Mucosa of gallbladder (tissue), 1 donor: ENCODE measurements at regions not wholly inside any gene's neighbourhood (a gene's known extent, or its start where the extent isn't known, plus 50 kb on each side); places are given as distances from the start of the nearest gene placed in this dataset.
"Not testable (repeated sequence)": the region's sequence is repeated elsewhere in the genome, so short reads cannot be mapped to it uniquely, and the experiment has no call there.

Experiments used
- DNase-seq: peaks from one replicate; pipeline ENCODE4 v3.0.0-alpha.2; 2020; ENCODE audit warnings: low spot score
- donor health status: DM: no; HTN: no; CAD: no.

DNA sequence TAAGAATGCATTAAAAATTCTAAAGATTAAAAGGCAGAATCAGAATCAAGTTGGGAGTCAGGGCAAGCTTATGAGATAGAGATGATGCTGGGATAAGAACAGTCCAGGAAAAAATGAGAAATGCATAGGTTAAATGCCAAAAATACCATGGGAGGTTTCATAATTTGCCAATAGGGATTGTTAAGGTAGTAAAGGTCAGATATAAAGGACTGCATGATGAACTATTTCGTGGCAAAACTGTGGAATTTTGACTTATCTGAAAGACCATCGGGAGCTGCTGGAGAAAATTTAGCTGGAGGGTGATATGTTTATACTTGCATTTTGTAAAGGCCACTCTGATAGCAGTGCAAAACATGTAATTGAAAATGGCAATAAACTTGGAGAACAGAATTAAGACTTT is 1872.8 kb upstream of the ACO1 start:
- DNase-seq = no peak

DNA sequence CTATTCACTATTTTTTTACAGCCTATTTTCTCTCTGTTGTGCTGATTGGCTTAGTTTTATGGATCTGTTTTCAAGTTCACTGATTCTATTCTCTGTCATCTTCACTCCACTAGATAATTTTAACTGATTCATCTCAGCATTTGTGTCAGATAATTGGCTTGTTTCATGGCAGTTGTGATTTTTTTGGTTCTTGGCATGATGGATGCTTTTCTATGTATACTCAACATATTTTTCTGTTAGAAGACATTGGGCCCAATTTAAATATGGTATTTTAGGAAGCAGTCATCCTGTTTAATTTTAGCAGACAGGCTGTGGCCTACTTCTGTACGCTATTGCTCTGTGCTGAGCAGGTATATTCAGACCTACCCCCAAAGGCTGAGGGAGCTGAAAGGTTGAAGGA is 1865.3 kb upstream of the ACO1 start:
- DNase-seq = no peak

DNA sequence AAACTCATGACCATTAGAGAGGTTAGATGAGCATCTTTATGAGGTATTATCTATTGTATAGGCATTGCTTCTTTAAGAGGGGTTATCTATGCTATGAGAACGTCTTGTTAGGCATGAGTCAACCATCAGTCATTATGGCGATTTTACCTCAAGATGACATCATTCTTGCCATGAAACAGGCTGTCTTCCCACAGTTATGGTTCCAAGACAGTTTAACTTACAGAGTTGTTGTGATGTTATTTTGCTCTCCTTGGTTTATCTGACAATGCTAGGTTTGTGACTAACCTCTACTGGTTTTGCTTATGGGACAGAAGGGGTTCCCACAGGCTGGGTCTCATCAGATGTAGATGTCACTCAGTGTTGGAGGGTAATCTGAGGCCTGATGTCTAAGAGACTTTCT is 1864.7 kb upstream of the ACO1 start:
- no peak for DNase-seq

DNA sequence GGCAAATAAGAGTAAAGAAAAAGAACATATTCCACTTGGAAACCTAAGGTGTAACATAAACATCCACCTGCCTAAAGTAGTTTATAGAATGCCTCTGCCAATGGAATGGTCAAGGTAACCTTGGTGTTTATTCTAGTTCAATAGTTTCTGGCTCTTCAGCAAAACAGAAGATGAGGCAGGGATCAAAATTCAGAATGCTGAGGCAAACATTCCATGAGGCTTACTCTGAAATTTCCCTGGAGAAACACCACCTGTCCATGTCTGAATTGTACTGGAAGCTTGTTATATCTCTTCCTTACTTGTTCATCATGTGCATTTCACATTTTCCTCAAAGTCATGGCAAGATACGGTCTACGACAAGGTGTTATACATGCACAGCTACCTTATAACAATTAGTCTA is 1862.4 kb upstream of the ACO1 start:
- DNase-seq = no peak

DNA sequence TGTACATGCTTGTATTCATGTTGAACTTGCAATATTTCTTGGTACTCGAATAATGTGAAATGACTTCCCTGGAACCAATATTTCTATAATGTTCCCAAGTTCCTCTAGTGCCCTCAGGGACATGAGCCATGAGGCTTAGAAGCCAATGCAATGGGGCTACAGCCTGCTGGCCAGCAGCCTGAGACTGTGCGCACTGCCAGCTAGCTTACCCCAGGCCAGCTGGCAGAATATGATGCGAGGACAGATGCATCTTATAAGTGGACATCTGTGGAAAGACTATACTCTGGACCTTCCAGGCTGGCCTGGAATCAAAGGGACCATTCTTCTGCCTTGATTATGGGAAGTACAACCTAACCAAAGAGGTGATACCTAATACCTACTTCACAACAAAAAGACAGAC is 1862.0 kb upstream of the ACO1 start:
- DNase-seq = no peak

DNA sequence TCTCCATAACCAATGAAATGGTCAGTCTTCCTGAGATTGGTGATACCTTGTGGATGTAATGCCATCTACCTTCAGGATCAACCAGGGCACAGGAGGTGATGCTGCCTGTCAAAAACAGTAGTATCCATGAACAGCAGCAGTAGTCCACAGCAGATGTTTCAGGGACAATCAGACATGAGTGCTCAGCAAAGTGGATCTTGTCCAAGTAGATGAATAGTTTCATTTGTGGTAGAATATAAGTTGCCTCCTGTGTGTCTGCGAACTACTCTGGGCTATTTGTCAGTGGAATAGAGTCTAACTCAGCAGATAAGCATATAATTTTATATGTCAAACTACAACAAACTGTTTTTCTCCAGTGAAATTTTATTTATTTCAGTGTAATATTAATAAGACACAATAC is 1860.1 kb upstream of the ACO1 start:
- no peak for DNase-seq

DNA sequence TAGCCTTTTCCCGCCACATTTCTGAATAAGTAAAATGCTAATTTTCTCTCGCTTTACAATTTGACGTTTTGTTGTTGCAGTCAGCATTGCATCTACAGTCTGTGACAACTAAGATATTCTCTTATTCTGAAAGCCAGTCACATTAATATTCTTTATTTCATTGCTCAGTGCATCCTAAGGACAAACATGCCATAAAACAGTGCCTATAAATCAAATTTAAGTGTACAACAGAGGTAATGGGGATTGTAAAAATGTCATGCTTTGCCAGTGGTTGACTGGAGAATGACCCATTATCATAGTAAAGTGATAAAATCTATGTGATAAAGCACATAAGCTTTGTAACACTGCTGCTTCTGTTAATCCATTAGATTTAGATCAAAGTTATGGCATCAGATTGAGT is 1850.0 kb upstream of the ACO1 start:
- no peak for DNase-seq

DNA sequence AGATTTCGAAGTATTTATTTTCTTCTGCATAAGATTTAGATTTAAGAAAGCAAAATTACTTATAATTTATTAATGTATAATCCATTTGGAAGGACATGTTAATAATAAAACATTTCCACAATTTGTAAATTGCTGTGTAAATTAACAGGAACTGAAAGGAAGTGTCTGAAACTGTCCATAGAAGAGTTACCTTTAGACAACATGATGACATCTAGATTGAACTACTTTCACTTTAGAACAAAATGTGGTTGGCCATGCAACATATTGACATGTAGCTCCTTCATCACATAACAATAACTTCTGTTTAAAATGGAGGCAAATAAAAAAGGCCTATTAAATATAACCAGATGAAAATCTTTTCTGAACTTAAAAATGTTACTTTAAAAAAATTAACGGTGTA is 1849.5 kb upstream of the ACO1 start:
- no peak for DNase-seq

DNA sequence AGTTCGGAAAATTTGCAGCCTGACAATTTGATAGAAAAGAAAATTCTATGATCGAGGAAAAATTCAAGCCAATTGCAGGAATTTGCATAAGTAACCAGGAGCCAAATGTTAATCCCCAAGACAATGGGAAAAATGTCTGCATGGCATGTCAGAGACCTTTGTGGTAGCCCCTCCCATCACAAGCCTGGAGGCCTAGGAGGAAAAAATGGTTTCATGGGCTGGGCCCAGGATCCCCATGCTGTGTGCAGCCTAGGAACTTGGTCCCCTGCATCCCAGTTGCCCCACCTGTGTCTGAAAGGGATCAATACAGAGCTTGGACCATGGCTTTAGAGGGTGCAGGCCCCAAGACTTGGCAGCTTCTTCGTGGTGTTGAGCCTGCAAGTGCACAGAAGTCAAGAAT is 1847.9 kb upstream of the ACO1 start:
- DNase-seq = no peak

DNA sequence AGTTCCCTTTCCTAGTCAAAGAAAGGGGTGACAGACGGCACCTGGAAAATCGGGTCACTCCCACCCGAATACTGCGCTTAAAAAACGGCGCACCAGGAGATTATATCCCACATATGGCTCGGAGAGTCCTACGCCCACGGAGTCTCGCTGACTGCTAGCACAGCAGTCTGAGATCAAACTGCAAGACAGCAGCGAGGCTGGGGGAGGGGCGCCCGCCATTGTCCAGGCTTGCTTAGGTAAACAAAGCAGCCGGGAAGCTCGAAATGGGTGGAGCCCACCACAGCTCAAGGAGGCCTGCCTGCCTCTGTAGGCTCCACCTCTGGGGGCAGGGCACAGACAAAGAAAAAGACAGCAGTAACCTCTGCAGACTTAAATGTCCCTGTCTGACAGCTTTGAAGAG is 1844.7 kb upstream of the ACO1 start:
- not testable (repeated sequence) for DNase-seq

DNA sequence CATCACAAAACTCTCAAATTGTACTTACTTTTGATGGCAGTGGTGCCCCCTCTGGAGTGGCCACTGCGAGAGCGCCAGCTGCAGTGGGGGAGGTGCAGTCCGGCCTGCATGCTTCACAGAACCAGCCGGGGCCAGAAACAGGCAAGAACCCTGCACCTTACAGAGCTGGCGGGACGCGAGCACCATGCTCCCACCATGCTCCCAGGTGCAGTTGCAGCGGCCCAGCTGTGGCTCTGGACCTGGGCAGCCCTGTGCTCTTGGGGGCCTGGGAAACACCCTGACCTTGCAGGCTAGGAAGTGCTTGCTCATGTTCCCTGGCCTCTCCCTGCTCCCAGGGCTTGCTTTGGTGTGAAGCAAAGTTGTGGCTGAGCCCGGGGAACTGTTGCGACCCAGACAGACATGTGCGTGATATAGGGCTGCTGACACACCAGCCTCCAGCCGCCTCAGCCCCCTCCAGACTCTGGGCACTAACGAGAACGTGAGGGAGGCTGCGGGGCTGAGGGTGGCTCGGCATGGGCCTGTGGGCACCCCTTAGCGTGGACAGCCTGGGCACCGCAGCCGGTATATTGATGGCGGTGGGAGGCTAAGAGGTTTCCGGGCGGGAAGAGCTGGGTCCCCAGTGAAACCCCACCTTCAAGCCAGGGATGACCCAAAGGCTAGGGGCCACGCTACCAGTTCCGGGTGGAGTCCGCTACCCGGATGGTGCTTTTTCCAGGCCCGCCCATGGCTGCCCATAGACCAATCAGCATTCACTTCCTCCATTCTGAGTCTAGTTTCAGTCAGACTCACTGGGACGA is 1809.9 kb upstream of the ACO1 start:
- DNase-seq = no peak

DNA sequence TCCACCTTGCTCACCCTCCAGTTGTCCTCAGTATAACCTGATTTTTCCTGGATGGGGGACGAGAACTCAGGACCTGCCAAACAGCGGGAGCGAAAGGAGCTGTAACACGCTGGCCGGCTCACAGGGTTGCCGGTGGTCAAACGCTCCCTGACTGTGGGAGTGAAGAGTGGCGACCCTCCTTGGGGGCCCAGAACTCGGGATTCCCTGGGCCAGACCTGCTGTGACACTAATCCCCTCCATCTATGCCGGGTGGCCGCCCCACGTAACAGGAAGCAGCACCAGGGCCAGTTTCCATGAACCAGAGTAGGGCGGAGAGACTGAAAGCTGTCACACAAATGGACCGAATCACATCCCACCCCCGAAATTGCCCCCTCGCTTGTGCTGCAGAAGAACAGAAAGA is 1809.2 kb upstream of the ACO1 start:
- DNase-seq = no peak

DNA sequence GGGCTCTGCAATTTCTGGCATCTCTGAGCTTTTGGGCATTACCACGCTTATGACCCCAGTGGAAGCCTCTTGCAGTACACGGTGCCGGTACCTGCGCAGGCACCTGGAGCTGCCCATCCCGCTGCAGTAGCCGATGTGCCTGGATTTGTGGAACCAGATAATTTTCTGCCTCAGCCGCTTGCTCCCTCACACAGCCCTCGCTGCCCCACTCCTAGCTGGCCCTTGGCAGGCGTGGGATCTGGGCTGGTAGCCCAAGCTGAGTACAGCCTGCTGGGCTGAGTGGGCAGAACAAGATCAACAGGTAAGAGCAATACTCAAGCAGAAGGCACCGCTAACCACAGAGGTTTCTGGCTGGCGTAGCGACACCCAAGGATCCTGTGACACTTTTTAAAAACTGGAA is 1808.8 kb upstream of the ACO1 start:
- no peak for DNase-seq

DNA sequence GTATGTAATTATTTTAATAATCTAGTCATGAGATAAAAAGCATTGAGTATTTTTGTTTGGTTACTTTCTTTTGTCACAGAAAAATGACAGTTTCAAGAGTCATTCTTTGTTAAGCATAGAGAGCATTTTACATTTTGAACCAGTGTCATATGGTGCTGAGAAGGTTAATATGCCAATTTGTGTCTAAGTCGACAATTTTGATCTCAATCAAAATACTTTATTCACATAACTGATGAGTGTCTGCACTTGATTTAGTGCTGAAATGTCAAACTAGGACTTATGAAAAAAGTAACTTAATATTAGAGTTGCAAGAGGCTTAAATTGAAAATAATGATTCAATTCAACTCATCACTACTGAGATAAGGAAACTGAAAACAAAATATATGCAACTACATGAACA is 1804.6 kb upstream of the ACO1 start:
- no peak for DNase-seq

DNA sequence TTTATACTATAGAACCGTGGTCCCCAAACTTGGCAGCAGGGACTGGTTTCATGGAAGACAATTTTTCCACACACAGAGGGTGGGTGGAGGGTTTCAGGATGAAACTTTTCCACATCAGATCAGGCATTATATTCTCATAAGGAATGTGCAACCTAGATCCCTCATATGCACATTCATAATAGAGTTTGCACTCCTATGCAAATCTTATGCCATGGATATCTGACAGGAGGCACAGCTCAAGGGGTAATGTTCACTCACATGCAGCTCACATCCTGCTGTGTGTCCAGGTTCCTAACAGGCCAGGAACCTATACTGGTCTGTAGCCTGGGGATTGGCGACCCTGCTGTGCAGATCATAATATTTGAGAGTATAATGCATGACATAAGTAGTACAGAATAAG is 1802.2 kb upstream of the ACO1 start:
- DNase-seq = no peak

DNA sequence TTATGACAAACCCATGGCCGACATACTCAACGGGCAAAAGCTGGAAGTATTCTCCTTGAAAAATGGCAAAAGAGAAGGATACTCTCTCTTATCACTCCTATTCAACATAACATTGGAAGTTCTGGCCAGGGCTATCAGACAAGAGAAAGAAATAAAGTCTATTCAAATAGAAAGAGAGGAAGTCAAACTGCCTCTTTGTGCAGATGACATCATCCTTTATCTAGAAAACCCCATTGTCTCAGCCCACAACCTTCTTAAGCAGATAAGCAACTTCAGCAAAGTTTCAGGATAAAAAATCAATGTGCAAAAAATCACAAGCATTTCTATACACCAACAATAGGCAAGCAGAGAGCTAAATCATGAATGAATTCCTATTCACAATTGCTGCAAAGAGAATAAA is 1799.9 kb upstream of the ACO1 start:
- no peak for DNase-seq

DNA sequence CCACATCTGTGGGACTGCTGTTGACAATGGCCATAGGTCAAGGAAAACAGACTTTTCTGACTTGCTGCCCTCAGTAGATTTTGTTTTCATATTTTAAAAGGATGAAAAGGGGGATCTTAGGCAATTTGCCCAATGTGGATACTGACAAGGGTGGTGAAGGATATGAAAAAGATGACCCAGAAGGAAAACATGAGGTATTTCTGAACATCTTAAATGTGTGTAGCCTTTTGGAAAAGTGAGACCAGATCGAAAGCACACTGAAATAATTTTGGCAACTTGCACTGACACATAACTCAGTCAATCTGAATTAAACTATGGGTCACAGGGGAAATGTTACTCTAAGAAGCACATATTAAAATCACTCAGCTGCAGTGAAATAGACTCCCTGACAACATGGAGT is 1793.0 kb upstream of the ACO1 start:
- no peak for DNase-seq

DNA sequence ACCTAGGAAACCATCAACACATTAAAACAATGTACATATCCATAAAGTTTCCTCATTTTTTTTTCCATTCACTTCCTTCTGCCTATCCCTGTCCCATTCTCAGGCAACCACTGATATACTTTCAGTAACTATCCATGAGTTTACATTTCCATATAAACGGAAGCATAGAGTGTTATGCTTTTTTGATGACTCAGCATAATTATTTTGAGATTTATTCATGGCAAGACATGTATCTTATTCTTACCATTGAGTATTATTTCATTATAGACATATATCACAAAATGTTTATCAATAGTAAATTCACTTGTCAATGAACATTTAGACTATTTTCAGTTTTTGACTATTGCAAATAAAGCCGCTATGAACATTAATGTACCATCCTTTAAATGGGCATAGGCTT is 1786.8 kb upstream of the ACO1 start:
- DNase-seq = no peak

DNA sequence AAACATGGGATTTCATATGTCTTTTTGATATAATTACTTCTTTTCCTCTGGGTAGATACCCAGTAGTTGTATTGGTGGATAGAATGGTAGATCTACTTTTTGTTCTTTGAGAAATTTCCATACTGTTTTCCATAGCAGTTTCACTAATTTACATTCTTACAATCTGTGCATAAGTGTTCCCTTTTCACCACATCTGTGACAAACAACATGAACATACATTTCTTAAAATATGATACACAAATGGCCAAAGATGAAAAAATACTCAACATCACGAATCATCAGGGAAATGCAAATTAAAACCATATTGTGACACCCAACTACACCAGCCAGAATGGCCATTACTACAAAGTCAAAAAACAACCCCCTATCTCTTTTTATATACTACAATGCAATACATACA is 1778.5 kb upstream of the ACO1 start:
- no peak for DNase-seq

DNA sequence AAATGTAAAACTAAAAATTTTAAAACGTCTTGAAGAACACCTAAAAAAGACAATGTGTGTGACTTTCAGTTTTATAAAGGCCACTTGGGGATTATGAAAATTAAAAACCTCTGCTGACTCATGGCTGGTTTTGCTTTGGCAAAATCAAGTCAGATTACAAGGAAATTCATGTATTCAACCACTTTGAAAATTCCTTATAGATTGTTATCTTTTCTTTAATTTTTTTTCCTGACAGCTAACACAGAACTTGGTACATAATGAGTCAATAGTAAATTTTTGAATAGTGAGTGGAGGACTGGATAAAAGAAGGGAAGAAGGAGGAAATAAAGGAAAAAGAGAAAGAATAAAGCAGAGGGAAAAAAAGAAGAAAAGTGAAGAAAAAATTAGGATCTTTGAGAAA is 1774.7 kb upstream of the ACO1 start:
- no peak for DNase-seq

DNA sequence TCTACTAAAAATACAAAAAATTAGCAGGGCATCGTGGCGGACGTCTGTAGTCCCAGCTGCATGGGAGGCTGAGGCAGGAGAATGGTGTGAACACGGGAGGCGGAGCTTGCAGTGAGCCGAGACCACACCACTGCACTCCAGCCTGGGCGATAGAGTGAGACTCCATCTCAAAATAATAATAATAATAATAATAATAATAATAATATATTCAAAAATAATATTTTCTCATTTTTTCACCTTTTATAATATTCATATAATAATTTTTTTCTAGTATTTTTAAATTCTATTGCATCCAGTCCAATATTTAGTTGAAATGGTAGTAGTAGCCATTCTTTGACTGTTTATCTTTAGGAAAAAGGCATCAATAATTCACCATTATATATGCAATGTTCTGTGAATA is 1767.7 kb upstream of the ACO1 start:
- not testable (repeated sequence) for DNase-seq

DNA sequence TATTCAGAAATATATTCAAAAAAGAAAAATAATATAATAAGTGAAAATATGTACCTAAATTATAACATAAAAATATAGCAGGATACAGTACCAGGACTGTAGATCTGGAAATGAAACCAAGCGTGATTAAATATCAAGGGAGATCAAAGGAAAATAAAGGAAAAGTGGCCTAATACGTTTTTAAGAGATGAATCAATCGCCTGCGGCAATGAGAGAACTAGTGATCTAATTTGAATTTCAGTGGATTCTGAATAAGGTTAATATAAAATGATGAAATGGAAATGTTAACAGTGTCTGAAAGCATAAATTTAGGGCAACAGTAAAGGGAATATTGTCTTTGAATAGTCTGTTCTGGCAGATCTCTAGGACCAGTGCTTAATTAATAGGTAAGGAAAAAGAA is 1761.9 kb upstream of the ACO1 start:
- DNase-seq = no peak

DNA sequence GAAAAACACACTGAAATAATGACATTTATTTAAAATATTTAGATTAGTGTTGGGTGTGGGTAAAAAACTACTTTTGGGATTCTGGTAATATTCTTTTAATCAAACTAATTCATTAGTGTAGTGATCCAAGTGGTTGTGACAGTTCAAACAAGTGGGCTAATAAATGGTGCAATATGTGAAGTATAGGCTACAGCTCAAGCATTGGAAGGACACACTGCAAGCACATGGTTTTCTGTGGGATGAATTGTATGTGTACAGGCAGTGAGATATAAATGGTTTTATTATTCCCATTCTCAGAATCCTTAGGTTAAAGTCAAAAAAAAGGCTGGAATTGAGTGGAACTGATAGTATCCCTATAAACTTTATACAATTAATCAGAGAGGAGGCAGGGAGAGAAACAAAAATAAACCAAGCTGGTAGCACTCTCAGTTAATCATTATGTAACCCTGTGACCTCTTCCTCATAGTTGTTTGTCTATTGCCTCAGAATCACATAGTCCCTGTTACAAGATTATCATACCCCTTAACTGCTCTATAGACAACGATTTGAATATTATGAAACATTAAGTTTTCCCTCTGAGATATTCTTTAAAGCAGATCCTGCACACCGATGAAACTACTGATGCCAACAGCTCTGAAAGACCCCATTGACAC is 1755.4 kb upstream of the ACO1 start:
- no peak for DNase-seq

DNA sequence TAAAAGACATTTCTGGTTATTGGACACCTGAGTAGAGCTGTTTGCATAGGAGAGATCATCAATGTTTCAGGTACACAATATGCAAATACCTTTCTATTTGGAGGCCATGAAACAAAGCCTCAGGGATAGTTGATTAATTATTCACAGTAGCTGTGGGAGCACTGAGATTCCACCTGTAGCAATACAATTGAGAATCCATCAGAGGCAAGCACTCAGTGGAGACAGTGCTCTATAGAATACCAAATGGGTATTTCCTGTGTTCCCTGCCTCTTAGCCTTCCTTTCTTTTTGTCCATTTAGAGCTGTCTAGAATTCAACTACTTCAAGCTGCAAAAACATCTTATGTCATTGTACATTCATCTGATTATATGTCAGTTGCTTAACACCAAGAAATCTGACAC is 1754.0 kb upstream of the ACO1 start:
- no peak for DNase-seq
